HepG2 (cell line): ENCODE measurements at regions not wholly inside any gene's neighbourhood (a gene's known extent, or its start where the extent isn't known, plus 50 kb on each side); places are given as distances from the start of the nearest gene placed in this dataset.

Experiments used
- HNF1A ChIP-seq, 2 experiments: sonication (generic) in 1 of 2; formaldehyde crosslinking in 1 of 2; IDR thresholded peaks; 2 replicates each; pipeline versions ENCODE4 v1.4.0 to v1.6.1; 2016 to 2020; ENCODE audit warnings: borderline replicate concordance in 1 of 2, low read depth in 1 of 2, mild to moderate bottlenecking in 1 of 2, missing genetic modification reagents in 1 of 2
- ZNF468 ChIP-seq: sonication (generic); formaldehyde crosslinking; IDR thresholded peaks from 2 replicates; pipeline ENCODE4 v1.8.0; 2022; ENCODE audit warnings: mild to moderate bottlenecking, moderate library complexity, missing genetic modification reagents

GRCh38 chr1:87176514-87176913 is 152.2 kb upstream of the LMO4 start:
- TF ChIP-seq ZNF468 (CRISPR knock-in tag) (no peak), HNF1A (IDR thresholded peaks at IDR 0.05; ENCODE audit: low read depth) (no peak), HNF1A (CRISPR knock-in tag; IDR thresholded peaks at IDR 0.05; ENCODE audit: borderline replicate concordance) (no peak)
